Ishikawa (cell line): ENCODE measurements at regions not wholly inside any gene's neighbourhood (a gene's known extent, or its start where the extent isn't known, plus 50 kb on each side); places are given as distances from the start of the nearest gene placed in this dataset.

Experiments used
- CEBPB ChIP-seq: IDR thresholded peaks from 2 replicates; pipeline ENCODE4 v1.6.1; 2012
- EGR1 ChIP-seq: IDR thresholded peaks from 2 replicates; pipeline ENCODE4 v1.6.1; 2012
- EP300 ChIP-seq: IDR thresholded peaks from 2 replicates; pipeline ENCODE4 v1.6.1; 2012; ENCODE audit warnings: borderline replicate concordance
- MAX ChIP-seq: IDR thresholded peaks from 2 replicates; pipeline ENCODE4 v1.6.1; 2012
- RAD21 ChIP-seq: IDR thresholded peaks from 2 replicates; pipeline ENCODE4 v1.6.1; 2012; ENCODE audit warnings: low read depth
- REST ChIP-seq: IDR thresholded peaks from 2 replicates; pipeline ENCODE4 v1.6.1; 2012; ENCODE audit warnings: low read depth, mild to moderate bottlenecking
- TCF12 ChIP-seq: IDR thresholded peaks from 2 replicates; pipeline ENCODE4 v1.6.1; 2012; ENCODE audit warnings: low read depth
- TEAD4 ChIP-seq: IDR thresholded peaks from 2 replicates; pipeline ENCODE4 v1.6.1; 2012
- ZBTB7A ChIP-seq: IDR thresholded peaks from 2 replicates; pipeline ENCODE4 v1.6.1; 2012; ENCODE audit warnings: low read depth
- TF ChIP-seq, protein P1 (sequence below): IDR thresholded peaks from 2 replicates; pipeline ENCODE4 v1.6.1; 2012

- no peak for TF ChIP-seq EP300
- TF ChIP-seq, protein P1, sequence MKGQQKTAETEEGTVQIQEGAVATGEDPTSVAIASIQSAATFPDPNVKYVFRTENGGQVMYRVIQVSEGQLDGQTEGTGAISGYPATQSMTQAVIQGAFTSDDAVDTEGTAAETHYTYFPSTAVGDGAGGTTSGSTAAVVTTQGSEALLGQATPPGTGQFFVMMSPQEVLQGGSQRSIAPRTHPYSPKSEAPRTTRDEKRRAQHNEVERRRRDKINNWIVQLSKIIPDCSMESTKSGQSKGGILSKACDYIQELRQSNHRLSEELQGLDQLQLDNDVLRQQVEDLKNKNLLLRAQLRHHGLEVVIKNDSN = no peak
- no peak for TF ChIP-seq RAD21
- no peak for TF ChIP-seq MAX
- no peak for TF ChIP-seq CEBPB
- TF ChIP-seq REST = no peak
- no peak for TF ChIP-seq ZBTB7A
- no peak for TF ChIP-seq TEAD4
- TF ChIP-seq TCF12 = no peak
- TF ChIP-seq EGR1 = no peak
These were observed 215.3 kb downstream of the C16orf95 start for GRCh38 chr16:87101903-87102302.
